ENCODE measurements at regions not wholly inside any gene's neighbourhood (a gene's known extent, or its start where the extent isn't known, plus 50 kb on each side); places are given as distances from the start of the nearest gene placed in this dataset.
"Not testable (repeated sequence)": the region's sequence is repeated elsewhere in the genome, so short reads cannot be mapped to it uniquely, and the experiment has no call there.

DNA sequence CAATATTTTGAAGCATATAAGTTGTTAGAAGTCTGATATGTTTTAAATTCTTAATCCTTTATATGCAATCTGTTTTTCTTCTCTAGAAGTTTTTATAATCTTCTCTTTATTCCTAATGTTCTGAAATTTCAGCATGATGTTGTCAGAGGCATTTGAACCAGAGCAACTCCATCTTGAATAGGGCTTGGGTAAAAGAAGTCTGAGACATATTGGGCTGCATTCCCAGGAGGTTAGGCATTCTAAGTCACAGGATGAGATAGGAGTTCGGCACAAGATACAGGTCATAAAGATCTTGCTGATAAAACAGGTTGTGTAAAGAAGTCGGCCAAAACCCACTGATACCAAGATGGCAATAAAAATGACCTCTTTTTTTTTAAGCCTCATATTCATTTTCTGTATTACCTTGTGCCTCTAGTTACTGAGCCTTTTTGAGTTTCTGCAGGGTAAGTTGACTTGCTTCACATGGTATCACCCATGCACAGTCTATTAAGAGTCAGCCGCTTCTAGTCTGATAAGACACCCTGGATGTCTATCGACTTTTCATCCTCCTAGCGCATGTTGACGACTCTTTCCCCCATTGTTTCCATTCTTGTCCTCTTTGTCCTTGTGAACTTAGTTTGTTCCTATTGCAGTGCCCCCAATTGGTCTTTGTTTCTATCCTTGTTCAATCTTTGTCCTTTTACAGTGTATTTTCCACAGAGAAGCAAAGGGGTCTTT, 80.8 kb upstream of the RNU6-1 start:
- DNase-seq, result no peak

DNA sequence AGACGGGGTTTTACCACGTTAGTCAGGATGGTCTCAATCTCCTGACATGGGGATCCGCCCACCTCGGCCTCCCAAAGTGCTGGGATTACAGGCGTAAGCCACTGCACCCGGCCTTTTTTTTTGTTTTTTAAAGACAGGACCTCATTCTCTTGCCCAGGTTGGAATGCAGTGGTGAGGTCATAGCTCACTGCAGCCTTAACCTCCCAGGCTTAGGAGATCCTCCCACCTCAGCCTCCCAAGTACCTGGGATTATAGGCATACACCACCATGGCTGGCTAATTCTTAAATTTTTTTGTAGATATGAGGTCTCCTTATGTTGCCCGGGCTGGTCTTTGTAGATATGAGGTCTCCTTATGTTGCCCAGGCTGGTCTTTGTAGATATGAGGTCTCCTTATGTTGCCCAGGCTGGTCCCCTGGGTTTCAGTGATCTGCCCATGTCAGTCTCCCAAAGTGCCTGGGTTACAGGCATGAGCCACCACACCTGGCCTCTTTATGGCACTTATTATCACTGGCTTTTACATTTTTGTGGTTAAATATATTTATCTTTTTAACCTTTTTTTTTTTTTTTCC, 82.3 kb upstream of the RNU6-1 start:
- no peak for DNase-seq

DNA sequence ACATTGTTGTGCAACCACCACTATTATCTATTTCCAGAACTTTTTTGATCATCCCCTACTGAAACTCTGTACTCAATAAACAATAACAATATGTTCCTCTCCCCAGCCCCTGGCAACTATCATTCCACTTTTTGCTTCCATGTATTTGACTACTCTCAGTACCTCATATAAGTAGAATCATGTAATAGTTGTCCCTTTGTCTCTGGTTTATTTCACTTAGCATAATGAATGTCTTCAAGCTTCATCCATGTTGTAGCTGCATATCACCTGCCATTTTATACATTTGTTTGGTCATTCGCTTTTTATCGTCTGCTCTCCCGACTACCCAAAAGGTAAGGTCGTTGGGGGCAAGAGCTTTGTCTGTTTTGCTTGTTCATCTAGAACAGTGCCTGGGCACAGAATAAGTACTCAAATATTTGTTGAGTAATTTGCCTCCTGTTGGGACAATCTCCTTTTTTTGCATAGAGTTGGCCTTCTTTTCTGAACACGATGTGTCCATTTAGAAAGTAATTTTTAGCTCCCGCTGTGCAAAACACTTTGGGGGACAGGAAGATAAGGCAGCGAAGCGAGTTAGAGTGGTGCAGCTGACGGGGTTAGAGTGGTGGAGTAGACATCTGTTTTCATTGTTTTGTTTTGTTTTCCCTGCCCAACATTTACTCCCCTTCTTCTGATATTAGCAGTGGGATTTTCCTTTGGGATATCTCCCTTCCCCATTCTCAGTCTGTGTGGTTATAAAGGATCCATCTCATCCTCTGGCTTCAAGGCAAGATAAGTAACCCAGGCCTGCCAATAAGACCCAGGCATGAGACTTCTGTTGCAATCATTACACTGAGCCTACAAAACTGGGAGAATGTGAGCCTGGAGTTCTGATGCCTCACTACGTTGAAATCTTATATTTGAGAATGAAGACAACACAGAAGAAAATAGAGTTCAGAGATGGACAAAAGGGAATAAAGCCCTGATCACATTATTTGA, 83.4 kb upstream of the RNU6-1 start:
- no peak for DNase-seq

DNA sequence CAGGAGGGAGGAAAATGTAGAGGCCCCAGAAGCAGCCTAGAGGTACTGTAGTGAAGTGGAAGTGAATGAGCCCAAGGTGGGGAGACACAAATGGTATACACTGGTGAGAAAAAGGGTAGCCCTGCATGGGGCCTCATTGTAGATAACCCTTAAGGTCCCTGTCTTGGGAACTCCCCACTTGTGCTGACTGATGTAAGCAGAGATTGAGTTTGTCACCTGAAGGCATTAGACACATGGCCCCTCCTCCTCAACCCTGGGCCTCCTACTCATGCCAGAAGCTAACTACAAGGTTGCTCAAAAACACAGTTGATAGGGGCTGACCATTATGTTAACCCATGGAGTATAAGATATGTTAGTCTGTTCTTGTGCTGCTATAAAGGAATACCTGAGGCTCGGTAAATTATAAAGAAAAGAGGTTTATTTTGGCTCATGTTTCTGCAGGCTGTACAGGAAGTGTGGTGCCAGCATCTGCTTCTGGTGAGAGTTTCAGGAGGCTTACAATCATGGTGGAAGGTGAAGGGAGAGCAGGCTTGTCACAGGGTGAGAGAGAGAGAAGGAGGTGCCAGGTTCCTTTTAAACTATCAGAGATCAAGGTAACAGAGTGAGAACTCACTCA, 84.6 kb upstream of the RNU6-1 start:
- no peak for DNase-seq

DNA sequence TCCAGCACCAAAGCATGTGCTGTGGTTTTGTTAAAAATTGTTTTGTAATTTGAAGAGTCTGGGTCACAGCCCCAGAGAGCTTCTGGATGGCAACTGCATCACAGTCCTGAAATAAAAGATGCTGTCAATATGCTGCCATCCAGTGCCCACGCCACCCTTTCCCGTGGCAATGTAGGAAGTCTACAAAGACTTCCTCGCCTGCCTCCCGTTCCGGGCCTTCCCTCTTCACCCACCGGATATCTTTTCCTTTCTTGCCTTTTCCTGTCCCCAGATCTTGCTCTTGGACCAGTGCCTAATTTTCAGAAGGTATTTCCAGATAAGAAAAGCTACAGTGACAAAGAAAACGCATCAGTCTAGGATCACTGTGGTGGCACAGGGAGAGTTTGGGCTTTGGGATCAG, 85.3 kb upstream of the RNU6-1 start:
- DNase-seq, result no peak

DNA sequence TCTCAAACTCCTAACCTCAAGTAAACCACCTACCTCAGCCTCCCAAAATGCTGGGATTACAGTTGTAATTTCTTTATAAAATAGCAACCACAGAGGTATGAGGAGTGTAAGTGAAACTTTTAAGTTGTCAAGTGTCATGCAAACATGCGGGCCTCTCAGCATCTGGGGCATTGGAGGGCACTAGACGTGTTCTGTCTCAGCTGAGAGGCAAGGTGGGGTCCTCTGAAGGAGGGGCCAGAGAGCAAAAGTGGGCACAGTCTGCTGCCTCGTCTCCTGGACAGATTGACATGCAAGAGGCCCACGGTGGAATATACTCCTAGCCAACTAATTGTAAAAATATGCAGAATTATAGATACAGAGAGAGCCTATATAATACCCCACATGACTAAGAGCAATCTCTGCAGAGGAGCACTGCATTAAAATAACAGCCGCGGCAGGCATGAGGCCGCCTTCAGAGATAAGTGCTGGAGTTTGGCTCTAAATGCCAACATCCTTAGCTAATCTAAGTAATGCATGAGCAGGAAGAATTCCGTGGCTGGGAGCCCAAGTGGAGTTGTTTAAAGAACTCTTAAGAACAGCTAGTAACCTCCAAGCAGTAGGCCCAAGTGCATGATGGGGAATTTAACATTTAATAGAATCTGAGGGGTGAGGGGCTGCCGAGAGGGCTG, 87.8 kb upstream of the RNU6-1 start:
- peak; percentile 72 for DNase-seq

DNA sequence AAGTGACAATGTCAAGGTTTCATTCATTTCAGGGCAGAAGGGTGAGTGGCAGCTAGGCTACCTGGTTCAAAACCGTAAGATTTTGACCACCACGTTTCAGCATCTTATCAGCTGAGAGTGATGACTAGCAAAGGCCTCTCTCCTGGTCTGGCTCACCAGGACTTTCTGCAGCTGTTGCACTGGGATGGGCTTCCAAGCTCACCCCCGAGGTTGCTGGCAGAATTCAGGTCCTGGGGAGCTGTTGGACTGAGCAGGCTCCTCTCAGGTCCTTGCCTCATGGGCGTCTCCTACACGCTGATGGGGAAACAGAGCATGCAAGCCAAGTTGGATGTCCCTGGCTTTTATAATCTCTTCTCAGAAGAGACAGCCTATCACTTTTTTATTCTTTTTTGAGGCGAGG, 88.8 kb upstream of the RNU6-1 start:
- no peak for DNase-seq

DNA sequence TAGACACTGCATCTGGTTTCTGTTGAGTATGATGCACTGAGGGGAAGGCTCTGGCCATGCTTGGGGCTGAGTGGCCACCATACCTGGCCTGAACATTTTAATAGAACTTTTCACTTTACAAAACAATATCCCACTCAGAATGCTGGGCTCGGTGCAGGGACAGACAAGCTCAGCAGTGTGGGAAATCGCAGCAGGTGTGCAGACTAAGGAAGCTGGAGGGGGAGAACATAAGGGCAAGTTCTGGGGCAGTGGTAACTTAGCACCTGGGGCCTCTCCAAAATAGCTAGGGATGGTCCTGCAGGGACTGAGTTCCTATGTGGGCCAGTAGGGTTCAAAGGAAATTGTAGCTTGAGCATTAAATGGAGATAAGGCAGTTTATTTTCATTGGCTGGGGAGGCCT, 90.9 kb upstream of the RNU6-1 start:
- DNase-seq, result no peak

DNA sequence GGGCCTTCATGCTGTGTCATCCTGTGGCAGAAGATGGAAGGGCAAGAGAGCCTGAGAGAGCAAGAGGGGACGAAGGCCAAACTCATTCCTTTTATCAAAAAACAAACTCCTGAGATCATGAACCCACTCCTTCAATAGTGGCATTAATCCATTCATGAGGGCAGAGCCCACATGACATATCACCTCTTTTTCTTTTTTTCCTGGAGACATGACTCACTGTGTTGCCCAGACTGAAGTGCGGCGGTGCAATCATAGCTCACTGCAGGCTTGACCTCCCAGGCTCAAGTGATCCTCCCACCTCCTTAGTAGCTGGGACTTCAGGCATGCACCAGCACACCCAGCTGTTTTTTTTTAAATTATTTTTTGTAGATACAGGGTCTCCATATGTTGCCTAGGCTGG, 92.0 kb upstream of the RNU6-1 start:
- no peak for DNase-seq

DNA sequence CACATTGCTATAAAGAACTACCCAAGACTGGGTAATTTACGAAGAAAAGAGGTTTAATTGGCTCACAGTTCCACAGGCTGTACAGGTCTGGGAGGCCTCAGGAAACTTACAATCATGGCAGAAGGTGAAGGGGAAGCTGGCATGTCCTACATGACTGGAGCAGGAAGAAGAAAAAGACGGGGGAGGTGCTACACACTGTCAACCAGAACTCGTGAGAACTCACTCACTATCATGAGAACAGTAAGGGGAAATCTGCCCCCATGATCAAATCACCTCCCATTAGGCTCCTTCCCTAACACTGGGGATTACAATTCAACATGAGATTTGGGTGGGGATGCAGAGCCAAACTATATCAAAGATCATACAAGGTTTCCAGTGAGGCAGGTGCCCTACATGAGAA, 94.3 kb upstream of the RNU6-1 start:
- DNase-seq, result not testable (repeated sequence)

DNA sequence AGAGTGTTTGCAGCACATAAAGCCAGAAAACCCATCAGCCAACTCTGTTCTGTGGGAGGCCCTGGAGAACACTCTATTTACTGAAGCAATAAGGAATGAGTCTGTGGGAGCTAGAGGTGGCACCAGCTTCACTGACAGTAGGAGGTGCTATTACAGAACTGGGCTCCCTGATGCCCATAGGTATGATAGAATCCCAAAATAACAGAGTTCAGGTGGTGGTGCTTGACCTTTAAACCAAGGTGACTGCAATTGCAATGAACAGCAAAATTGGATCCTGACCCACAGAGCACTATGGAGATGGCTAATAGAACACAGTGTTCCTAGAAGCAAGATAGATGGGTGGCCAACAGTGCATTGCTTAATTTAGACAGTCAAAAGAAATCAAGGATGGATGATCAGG, 95.4 kb upstream of the RNU6-1 start:
- no peak for DNase-seq

DNA sequence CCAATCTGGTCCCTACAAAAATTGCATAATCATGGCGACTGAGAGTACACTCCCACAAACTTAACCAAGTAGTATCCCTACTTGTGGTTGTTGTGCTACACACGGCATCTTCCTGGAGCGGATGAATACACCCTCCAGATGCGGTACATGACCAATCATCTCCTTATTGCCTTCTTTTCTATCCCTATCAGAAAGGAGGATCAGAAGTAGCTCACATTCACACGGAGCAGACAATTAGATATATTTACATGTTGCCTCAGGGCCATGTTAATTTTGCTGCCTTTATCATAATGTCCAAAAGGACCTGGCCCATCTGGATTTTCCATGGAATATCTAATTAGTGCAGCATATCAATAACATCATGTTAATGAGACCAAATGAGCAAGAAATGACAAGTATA, 96.4 kb upstream of the RNU6-1 start:
- no peak for DNase-seq

DNA sequence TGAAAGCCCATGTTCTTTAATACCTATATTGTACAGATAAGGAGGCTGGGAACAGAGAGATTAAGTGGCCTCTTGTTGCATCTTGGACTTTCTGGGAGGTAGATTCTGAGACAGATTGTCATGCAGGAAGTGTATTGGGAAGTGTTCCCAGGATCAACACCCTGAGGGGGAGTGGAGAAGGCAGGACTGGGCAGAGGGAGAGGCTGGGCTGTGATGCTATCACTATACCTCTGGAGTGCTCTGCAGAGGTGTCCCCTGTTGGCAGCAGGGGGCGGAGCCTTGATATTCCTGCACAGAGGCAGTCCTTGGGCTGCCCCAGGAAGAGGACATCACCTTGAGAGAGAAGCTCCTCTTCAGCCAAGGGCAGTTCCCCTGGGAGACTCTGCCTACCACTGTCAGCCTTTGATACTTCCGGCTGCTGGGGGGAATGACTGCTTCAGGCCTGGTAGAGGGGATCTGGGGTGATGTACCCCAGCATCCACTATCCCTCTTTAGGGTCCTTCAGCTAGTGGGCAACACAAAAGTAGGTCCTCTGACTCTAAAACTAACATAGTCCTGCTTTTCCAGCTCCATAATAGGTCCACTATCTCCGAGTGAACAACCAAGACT, 97.4 kb upstream of the RNU6-1 start:
- DNase-seq, result no peak

DNA sequence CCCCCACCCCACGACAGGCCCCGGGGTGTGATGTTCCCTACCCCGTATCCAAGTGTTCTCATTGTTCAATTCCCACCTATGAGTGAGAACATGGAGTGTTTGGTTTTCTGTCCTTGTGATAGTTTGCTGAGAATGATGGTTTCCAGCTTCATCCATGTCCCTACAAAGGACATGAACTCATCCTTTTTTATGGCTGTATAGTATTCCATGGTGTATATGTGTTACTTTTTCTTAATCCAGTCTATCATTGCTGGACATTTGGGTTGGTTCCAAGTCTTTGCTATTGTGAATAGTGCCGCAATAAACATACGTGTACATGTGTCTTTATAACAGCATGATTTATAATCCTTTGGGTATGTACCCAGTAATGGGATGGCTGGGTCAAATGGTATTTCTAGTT, 99.3 kb upstream of the RNU6-1 start:
- not testable (repeated sequence) for DNase-seq

DNA sequence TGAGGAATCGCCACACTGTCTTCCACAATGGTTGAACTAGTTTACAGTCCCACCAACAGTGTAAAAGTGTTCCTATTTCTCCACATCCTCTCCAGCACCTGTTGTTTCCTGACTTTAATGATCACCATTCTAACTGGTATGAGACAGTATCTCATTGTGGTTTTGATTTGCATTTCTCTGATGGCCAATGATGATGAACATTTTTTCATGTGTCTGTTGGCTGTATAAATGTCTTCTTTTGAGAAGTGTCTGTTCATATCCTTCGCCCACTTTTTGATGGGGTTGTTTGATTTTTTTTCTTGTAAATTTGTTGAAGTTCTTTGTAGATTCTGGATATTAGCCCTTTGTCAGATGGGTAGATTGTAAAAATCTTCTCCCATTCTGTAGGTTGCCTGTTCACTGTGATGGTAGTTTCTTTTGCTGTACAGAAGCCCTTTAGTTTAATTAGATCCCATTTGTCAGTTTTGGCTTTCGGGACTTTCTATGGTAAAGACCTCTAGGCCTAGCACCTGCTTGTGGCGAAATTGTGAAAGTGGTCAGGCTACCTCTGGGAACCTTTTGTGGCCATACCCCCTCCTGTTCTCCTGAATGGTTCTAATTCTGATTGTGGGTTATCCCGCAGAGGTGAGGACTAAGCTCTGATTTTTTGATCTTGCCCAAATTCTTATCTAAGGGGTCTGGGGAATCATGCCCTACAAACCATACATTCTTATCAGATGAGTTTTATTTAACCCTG, 99.9 kb upstream of the RNU6-1 start:
- not testable (repeated sequence) for DNase-seq

DNA sequence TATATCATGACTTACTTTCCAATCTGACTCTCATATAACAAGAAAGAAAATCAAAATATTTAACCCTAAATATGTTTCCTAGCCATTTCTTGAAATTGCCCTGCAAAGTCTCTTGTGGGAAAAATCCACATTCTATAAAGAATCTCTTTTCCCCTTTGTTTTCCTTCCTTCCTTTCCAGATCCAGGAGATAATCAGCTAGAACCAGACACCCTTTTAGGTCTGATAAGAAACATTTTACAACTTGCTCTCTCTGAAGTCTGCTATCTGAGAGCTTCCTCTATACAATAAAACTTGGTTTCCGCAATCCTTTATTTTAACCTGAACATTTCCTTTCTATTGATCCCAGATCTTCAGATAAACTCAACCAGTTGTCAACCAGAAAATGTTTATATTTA, 100.5 kb upstream of the RNU6-1 start:
- DNase-seq, result no peak

DNA sequence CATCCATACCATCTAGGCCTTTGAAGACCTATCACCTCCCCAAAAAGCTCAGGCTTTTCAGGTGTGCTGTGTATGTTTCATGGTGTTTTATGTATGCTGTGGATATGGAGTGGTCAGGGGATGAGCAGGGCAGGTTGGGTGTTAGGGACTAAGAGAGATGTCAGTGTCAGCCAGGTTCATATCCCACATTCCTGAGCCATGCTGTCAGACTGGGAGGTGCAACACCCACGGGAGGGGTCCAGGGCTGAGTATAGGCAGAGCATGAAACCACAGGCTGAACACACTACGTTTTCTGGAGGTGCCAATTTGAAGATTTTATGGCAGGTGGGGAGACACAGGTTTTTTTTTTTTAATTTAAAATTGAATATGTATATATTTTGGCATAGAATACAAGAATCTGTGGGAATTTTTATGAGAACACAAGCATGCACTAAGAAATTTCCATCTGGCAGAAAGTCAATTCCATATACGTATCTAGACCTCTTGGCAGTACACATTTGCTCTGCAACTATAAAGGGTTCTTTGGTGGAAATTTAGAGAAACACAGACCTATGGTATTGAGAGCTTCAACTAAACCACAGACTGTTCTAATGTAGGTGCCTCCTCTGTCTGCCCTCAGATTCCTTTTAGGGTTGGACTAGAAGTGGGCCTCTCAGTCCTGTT, 101.9 kb upstream of the RNU6-1 start:
- DNase-seq, result no peak

DNA sequence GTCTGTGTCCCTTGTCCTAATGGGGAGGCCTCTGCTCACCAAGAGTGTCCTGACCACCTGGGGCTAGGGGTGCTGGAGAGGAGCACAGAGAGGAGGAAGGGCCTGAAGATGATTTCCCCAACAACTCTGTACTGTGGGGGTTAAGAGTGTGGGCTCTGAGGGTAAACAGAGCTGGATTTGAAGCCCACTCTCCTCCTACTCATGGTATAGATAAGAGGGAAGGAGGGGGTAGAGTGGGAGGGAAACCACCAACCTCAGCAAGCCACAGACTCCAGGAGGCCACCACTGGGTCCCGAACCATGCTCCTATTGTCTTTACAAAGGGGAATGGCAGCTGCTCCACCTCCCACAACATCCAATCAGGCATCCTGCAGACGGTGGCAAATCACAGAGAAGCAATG, 103.6 kb upstream of the RNU6-1 start:
- DNase-seq, result no peak

DNA sequence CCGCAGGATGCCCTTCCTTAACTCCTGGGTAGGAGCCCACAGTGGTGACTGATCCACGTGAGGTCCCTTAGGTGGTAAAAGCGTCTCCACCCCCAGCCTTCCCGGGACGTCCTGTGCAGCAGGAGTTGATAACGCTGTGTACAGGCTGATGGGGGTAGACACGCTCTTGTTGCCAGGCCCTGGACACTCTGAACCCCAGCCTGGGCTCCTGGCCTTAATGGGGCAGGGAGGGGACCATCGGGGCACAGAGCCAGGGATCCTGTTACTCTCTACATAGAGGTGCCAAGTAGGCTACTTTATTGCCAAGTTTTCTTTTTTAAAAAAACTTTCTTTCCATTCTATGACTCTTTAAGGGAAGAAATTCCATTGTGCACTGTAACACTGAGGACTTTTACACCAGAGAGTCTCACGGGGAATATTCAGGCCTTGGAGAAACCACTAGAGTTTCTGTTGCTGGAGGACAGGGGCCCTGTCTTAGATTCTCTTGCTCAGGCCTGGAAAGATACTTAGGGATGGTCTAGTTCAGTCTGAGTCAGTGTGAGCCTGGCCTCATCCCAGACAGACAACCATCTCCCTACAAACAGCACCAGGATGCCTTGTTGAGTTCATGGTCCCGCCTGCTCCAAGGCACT, 104.3 kb upstream of the RNU6-1 start:
- DNase-seq, result no peak

DNA sequence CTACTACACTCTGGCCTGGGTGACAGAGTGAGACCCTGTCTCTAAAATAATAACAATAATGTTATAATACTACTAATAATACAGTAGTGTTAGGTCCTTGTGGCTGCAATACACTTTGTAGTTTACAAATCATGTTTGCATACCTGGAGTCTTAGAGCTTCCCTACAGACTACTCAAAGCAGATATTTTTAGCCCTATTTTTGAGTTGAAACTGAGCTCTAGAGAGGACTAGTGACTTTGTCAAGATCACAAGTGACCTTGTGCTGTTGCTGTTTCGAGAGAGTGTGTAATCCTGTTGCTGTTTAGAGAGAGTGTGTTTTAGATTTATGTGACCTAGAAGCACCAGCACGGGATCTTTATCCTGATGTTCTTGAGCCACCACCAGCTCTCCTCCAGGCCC, 105.3 kb upstream of the RNU6-1 start:
- DNase-seq, result no peak
